D341Med (cell line): ENCODE measurements at regions not wholly inside any gene's neighbourhood (a gene's known extent, or its start where the extent isn't known, plus 50 kb on each side); places are given as distances from the start of the nearest gene placed in this dataset.
A peak's percentile ranks its signal among the peaks of the same experiment; 100 is the strongest.
"Not testable (repeated sequence)": the region's sequence is repeated elsewhere in the genome, so short reads cannot be mapped to it uniquely, and the experiment has no call there.

Source experiments
- DNase-seq: peaks from one replicate; pipeline ENCODE4 v3.0.0; 2012; ENCODE audit warnings: low spot score

DNA sequence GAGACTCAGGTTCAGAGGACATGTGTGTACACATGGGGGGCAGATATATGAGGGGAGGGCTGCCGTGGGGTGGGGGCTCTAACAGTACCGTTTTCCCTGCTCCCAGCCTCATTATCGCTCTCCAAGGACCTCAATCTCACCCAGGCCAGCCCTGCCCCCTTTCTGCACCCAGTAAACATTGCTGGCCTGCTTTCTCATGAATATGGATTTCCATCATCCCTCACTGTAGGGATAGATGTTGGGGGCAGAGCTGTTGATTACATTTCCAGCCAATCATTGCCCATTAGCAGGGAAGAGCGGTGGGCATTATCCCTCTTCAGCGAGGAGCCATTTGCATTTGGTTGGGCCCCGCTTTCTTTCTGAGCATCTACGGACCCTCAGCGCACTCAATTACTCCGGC lies 273.8 kb downstream of the RPS6KC1 start:
- DNase-seq: no peak

DNA sequence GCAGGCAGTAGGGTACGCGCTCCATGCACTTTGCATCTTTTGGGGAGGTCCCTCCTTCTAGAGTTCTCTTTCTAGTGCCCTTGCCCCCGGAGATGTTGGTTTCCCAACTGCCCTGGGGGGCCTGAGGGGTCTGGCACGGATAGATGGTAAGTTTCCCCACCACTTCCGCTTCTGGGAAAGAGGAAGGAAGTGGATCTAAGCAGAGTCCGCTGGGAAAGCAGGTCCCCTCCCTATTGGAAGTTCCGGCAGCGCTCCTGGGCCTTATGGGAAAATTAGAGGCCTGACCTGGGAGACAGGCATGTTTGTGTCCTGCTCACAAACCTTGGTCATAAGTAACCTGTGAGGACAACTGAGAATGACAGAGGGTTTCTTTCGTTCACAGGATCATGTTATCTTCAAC lies 274.4 kb downstream of the RPS6KC1 start:
- DNase-seq: no peak

- no peak for DNase-seq
Observed at GRCh38 chr1:213326281-213327016, 275.4 kb downstream of the RPS6KC1 start.

GRCh38 chr1:213327017-213327667 lies 276.1 kb downstream of the RPS6KC1 start:
- DNase-seq: no peak

GRCh38 chr1:213329406-213330008 lies 278.5 kb downstream of the RPS6KC1 start:
- no peak for DNase-seq

DNA sequence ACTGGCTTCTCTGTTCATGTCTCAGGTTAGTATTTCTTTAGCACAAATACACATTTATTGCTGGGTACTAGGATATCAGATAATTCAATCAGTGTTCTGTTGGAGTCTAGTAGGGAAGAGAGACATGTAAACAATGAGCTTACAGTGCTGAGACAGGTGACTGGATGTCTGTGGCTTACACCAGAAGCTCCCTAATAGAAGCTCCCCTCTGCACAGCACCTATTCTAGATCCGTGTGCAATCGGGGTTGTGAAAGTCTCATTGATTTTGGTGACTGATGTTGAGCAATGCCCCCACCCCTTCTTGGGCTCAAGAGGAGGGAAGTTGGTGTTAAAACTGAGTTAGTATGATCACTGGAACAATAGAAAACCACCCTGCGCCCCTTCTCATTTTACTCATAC lies 279.2 kb downstream of the RPS6KC1 start:
- DNase-seq: no peak

DNA sequence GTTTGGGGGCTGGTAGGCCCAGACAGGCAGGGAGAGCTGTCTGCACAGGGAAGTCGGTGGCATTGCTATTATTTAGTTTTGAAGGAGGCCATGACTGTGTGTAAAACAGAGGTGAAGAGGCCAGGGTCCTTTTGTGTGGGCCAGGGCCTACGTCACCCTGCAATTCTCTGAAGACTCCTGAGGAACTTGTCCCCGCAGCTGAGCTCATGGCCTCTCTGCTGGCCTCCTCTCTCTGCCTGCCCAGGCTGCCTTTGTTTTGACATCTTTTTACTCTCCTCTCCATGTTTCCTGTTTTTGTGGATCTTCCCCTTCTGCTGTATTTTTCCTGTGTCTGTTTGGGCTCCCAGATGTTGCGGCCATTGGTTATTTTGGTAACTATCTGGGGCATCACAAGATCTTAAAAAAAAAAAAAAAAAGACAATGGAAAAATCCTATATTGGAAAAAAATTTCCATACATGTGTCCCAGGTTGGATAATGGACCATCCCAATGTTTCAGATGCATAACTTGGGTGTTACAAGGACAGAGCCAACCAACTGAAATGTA lies 280.7 kb downstream of the RPS6KC1 start:
- DNase-seq: no peak

DNA sequence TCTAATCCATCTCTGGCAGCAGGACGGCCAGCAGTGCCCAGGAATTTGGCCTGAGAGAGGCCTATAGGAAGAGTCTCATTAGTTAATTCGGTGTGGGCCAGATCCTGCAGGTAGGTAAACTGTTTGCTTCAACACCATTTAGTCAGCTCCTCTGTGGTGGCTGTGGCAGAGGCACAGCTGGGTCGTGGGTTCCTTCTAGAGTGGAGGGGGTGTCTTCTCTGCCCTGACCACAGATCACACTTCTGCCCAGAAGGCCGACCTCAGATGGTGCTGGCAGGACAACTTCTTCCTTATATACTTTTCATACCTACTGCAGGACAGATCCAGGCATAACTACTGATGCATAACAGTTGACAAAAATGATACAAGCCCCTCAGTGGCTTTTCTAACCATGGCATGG lies 281.4 kb downstream of the RPS6KC1 start:
- DNase-seq: no peak

- no peak for DNase-seq
Observed at GRCh38 chr1:213333121-213333520, 282.1 kb downstream of the RPS6KC1 start.

DNA sequence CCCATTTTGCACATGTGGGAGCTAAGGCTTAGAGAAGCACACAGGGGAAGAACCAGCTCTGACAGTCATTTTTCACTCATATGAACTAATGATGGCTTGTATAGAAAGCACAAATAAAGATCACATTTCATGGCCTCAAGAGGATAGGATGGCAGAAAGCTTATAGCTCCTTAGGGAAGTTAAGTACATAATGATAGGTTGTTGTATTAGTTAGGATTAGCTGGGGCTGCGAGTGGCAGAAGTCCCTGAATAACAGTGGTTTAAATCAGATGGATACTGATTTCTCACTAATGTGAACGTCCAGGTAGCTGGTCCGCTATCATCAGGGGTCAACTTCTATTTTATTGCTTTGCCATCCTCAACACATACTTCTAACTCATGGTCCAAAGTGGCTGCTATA lies 284.0 kb downstream of the RPS6KC1 start:
- peak; percentile 81 for DNase-seq

- DNase-seq: no peak
Observed at GRCh38 chr1:213337025-213337678, 286.1 kb downstream of the RPS6KC1 start.

DNA sequence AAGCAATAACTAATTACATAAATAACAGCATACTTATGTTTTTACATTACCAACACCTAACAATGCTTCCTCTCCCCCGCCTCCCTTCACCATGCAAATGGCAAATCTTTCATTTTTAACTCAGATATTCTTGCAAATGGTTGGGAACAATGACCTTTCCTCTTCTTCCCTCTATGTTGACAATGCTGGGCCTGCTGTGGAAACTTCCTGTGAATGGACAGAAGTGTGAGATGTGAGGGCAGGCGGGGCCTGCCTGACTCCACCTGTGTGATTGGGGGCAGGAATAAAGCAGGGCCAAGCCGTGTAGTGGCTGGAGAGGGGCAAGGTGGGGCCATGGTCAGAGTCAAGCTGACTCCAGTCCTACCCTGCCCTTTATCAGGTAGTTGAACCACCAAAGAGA lies 289.6 kb downstream of the RPS6KC1 start:
- DNase-seq: no peak

- DNase-seq: no peak
Observed at GRCh38 chr1:213345621-213346020, 294.6 kb downstream of the RPS6KC1 start.

DNA sequence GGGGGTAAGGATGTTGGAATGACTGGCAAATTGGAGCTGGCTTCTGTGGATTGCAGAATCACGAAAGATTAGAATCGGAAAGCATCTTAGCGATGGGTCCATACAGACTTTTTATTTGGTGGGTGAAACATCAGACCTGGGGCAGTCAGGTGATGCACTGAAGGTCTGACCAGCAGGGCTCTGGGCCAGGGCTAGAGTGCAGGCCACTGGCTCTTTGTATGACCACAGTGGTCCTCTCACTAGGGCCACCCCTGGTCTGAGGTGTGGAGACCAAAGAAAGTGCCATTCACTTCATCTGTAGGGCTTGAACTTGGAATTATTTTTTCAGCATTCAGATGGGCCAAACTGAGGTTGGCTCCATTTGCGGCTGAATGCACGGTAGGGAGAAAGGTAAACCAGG lies 306.4 kb downstream of the RPS6KC1 start:
- DNase-seq: no peak

GRCh38 chr1:213358368-213358767 lies 307.3 kb downstream of the RPS6KC1 start:
- DNase-seq: not testable (repeated sequence)

DNA sequence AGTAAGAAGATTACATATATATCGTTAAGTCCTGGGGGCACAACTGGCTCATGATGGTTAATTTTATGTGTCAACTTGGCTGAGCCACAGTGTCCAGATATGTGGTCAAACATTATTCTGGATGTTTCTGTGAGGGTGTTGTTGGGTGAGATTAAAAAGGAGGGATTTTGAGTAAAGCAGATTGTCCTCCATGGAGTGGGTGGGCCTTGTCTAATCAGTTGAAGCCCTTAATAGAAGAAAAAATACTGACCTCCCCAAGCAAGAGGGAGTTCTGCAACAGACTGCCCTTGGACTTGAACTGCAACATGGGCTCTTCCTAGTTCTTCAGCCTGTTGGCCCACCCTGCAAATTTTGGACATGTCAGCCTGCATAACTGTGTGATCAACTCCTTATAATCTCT lies 311.6 kb downstream of the RPS6KC1 start:
- no peak for DNase-seq

GRCh38 chr1:213366141-213366831 lies 315.2 kb downstream of the RPS6KC1 start:
- DNase-seq: no peak

DNA sequence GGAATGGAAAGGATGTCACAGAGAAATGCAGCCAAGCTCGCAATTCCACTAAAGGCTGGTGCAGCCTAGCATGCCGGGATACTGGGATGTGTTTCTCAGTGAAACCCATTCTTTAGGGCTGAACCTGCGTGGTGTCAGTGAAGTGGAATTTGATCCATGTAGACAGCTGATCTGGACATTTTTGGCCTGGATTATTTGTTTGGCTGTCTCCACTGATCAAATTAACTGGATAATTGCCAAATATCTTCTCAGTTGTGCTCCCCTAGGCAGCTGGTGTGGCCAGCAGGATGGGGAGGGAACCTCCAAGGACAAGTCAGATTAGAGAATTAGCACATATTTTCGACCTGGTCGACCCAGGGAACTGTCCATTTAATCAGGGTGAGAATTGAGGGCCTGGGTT lies 318.4 kb downstream of the RPS6KC1 start:
- DNase-seq: no peak

DNA sequence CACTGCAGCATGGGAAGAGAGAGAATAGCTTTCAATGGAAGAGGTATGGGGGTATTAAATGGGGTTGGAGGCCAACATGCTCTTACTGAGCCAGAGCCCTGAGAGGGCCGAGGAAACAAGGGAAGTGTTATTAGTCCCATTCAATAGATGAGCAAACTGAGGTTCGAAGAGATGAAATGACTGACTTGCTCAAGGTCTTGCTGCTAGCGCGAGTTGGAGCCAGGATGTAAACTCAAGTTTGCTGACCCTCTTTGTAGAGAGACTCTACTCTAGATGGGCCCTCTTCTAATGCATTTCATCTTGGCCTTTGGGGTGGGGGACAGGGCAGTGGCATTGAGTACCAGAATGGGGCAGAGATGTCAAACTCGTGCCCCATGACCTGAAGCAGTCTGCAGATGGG lies 319.5 kb downstream of the RPS6KC1 start:
- DNase-seq: no peak

DNA sequence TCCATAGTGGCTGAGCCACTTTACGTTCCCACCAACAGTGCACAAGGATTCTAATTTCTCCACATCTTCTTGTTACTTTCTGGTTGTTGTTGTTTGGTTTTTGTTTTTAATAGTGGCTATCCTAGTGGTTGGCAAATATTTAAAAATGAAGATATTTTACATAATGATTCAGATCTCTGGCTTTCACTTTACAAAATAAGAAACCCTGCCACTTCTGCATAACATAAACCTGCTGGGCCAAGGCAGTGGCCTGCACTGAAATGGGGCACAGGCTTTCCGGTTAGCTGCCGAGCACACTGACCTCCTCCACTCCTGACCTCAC lies 320.4 kb downstream of the RPS6KC1 start:
- no peak for DNase-seq

DNA sequence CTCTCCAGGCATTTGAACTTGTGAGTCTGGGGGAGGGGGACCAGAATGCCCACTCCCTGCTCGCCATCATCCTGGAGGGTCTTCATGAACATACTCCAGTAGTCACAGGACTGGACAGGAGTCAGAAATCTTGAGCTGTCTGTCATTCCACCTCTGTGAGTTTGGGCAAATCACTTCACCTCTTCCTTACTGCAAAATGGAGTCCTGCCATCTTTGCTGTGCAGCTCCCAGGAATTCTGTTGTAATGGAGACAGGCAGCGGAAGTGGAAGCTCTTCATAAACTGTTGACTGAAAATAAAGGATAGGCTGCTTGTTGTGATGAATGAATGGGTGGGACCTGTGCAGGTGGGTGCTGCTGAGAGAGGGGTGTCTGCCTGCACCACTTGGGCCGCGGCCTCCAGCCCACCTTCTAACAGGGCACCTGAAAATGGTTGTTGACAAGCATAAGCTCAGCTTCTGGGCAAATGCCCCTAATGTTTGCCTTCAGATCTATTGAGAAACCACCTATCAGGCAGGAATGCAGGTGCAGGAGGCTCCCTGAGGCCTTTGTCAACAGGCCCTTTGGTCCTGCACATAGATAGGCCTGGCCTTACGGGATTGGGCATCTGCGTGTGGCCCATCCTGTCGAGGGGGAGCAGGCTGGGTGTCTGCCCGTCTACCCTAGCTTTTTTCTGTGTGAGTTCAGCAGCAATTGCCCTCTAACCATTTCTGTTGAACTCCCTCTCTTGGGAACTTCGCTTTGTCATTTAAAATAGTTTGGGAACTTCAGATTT lies 321.0 kb downstream of the RPS6KC1 start:
- DNase-seq: no peak
